Progenitor cell of endocrine pancreas (in vitro differentiated cells): ENCODE measurements at regions not wholly inside any gene's neighbourhood (a gene's known extent, or its start where the extent isn't known, plus 50 kb on each side); places are given as distances from the start of the nearest gene placed in this dataset.

ENCODE experiments used
- DNase-seq: peaks from one replicate; pipeline ENCODE4 v3.0.0; 2021; ENCODE audit warnings: low spot score; ENCODE audit not compliant: unreplicated experiment
- H3K27ac Mint-ChIP-seq: 2 replicates; pipeline ENCODE4 v1.8.0; 2021; ENCODE audit warnings: mild to moderate bottlenecking, moderate library complexity, mixed read lengths
- H3K27me3 Mint-ChIP-seq: 2 replicates; pipeline ENCODE4 v1.8.0; 2021; ENCODE audit warnings: mixed read lengths
- H3K36me3 Mint-ChIP-seq: 2 replicates; pipeline ENCODE4 v1.8.0; 2022; ENCODE audit warnings: mixed read lengths; ENCODE audit not compliant: insufficient read depth
- H3K4me1 Mint-ChIP-seq: 2 replicates; pipeline ENCODE4 v1.8.0; 2021; ENCODE audit warnings: low read depth, mixed read lengths
- H3K4me3 Mint-ChIP-seq: 2 replicates; pipeline ENCODE4 v1.8.0; 2021; ENCODE audit warnings: low read depth, mild to moderate bottlenecking, moderate library complexity, mixed read lengths
- H3K9me3 Mint-ChIP-seq: 2 replicates; pipeline ENCODE4 v1.8.0; 2021; ENCODE audit warnings: low read depth, mixed read lengths
- CTCF ChIP-seq: fragments of 200-600 bp; sonication (generic); IDR thresholded peaks from one replicate; pipeline ENCODE4 v1.5.0; 2021; ENCODE audit warnings: antibody characterized with exemption, mild to moderate bottlenecking; ENCODE audit not compliant: unreplicated experiment

GRCh38 chr21:35882791-35883240, 177.5 kb downstream of the SETD4 start:
- peaks cover 1% of the 10 kb centered on the region for H3K36me3 Mint-ChIP-seq
- H3K4me1 Mint-ChIP-seq = peaks cover 11% of the 10 kb centered on the region
- H3K27ac Mint-ChIP-seq = no peak overlapping the region
- no peak overlapping the region for H3K4me3 Mint-ChIP-seq
- H3K9me3 Mint-ChIP-seq = peaks cover 13% of the 10 kb centered on the region
- DNase-seq = no peak
- H3K27me3 Mint-ChIP-seq = peaks cover 7% of the 10 kb centered on the region
- no peak for TF ChIP-seq CTCF

DNA sequence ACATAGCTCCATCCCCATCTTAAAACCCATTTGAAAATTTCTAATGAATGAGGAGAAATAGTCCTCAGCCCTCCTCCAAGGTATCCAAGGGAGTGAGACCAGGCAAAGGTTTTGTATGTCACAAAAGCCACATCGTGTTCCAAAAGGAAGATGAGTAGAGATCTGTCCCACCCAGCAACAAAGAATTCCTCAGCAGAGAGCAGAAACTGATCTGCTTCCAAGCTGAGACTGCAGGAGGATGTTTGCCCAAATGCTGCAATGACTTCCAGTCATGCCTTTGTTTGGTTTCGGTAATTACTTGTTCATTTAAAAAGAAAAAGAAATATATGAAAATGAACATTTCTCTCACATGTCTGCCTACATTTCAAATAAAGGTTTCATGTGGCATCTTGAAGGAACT, 186.9 kb downstream of the SETD4 start:
- Mint-ChIP-seq H3K27ac (no peak overlapping the region), H3K4me3 (no peak overlapping the region), H3K27me3 (peaks cover 12% of the 10 kb centered on the region), H3K9me3 (peaks cover 2% of the 10 kb centered on the region), H3K36me3 (no peaks in the 10 kb centered on the region), H3K4me1 (peaks cover 4% of the 10 kb centered on the region)
- no peak for TF ChIP-seq CTCF
- DNase-seq = no peak

- Mint-ChIP-seq H3K27ac (no peak overlapping the region), H3K9me3 (peaks cover 2% of the 10 kb centered on the region), H3K4me3 (no peak overlapping the region), H3K27me3 (peaks cover 12% of the 10 kb centered on the region), H3K4me1 (peaks cover 4% of the 10 kb centered on the region), H3K36me3 (no peaks in the 10 kb centered on the region)
- no peak for DNase-seq
- TF ChIP-seq CTCF = no peak
Observed at GRCh38 chr21:35871906-35872305, 188.4 kb downstream of the SETD4 start.

DNA sequence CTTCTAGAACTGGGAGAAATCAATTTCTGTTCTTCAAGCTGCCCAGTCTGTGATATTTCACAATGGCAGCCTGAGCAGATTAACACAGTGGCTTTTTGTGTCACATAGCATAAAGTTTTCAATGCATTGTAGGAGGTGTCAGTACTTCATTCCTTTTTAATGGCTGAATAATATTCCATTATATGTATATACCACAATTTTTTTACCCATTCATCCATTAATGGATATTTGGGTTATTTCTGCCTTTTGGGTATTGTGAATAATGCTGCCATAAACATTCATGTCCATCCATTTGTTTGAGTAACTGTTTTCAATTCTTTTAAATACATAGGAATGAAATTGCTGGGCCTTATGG, 191.5 kb downstream of the SETD4 start:
- Mint-ChIP-seq H3K4me1 (peaks cover under 1% of the 10 kb centered on the region), H3K27ac (no peak overlapping the region), H3K27me3 (peaks cover 9% of the 10 kb centered on the region), H3K36me3 (no peaks in the 10 kb centered on the region), H3K4me3 (no peak overlapping the region), H3K9me3 (peaks cover 2% of the 10 kb centered on the region)
- DNase-seq = no peak
- no peak for TF ChIP-seq CTCF

DNA sequence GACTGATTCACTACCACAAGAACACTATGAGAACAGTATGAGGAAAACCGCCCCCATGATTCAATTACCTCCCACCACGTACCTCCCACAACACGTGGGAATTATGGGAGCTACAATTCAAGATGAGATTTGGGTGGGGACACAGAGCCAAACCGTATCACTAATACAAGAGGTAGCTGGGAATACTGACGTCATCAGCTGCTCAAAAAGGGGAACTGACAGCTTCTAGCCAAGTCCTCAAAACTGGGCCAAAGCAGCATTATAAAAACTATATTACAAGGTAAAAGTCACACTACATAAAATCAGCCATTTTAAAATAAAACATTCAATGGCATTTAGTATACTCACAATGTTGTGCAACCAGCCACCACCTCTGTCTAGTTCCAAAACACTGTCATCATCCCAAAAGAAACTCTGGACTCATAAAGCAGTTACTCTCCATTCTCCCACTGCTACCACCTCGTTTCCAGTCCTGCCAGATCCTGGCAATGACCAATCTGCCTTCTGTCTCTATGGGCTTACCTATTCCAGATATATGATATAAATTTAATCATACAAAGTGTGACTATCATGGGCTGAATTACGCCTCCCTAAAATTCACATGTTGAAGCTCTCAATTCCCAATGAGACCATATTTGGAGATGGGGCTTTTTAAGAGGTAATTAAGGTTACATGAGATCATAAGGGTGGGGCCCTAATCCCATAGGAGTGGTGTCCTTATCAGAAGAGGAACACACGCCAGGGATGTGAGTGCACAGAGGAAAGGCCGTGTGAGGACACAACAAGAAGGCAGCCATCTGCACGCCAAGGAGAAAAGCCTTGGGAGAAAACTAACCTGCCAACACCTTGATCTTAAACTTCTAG, 192.1 kb downstream of the SETD4 start:
- H3K4me1 Mint-ChIP-seq = no peaks in the 10 kb centered on the region
- peaks cover 2% of the 10 kb centered on the region for H3K9me3 Mint-ChIP-seq
- H3K27ac Mint-ChIP-seq = no peak overlapping the region
- H3K4me3 Mint-ChIP-seq = no peak overlapping the region
- no peak for TF ChIP-seq CTCF
- no peaks in the 10 kb centered on the region for H3K36me3 Mint-ChIP-seq
- no peak for DNase-seq
- H3K27me3 Mint-ChIP-seq = peaks cover 9% of the 10 kb centered on the region
